Karpas-422 (cell line): ENCODE measurements at regions not wholly inside any gene's neighbourhood (a gene's known extent, or its start where the extent isn't known, plus 50 kb on each side); places are given as distances from the start of the nearest gene placed in this dataset.

Experiments
- DNase-seq: peaks from one replicate; pipeline ENCODE4 v3.0.0-alpha.2; 2015
- H2AFZ ChIP-seq: fragments of 200-600 bp; sonication (generic); 2 replicates; pipeline ENCODE4 v1.6.1; 2014; ENCODE audit warnings: antibody characterized with exemption, low read length, mixed read lengths
- H3K27ac ChIP-seq: fragments of 200-600 bp; sonication (generic); 2 replicates; pipeline ENCODE4 v1.5.1; 2014; ENCODE audit warnings: mild to moderate bottlenecking, low read length, moderate library complexity
- H3K27me3 ChIP-seq: fragments of 200-600 bp; sonication (generic); 2 replicates; pipeline ENCODE4 v1.6.1; 2014; ENCODE audit warnings: low read length, mixed read lengths
- H3K36me3 ChIP-seq: fragments of 200-600 bp; sonication (generic); 2 replicates; pipeline ENCODE4 v1.6.1; 2014; ENCODE audit warnings: low read length, mixed read lengths; ENCODE audit not compliant: insufficient read depth
- H3K4me1 ChIP-seq: fragments of 200-600 bp; sonication (generic); 2 replicates; pipeline ENCODE4 v1.6.1; 2014; ENCODE audit warnings: mild to moderate bottlenecking, low read length, mixed read lengths
- H3K4me2 ChIP-seq: fragments of 200-600 bp; sonication (generic); 2 replicates; pipeline ENCODE4 v1.6.1; 2014; ENCODE audit warnings: low read length, low read depth, mild to moderate bottlenecking; ENCODE audit not compliant: poor library complexity, severe bottlenecking
- H3K4me3 ChIP-seq: fragments of 200-600 bp; sonication (generic); 2 replicates; pipeline ENCODE4 v1.5.1; 2014; ENCODE audit warnings: mild to moderate bottlenecking, antibody characterized with exemption, low read length, mixed read lengths
- H3K79me2 ChIP-seq: fragments of 200-600 bp; sonication (generic); 2 replicates; pipeline ENCODE4 v1.6.1; 2014; ENCODE audit warnings: mild to moderate bottlenecking, low read length, mixed read lengths
- H3K9ac ChIP-seq: fragments of 200-600 bp; sonication (generic); 2 replicates; pipeline ENCODE4 v1.6.0; 2014; ENCODE audit warnings: low read length
- H3K9me2 ChIP-seq: fragments of 200-600 bp; sonication (generic), shearing (Covaris generic); replicated peaks from 2 replicates; pipeline ENCODE4 v1.6.0; 2014; ENCODE audit warnings: mild to moderate bottlenecking, low read length, moderate library complexity; ENCODE audit not compliant: insufficient read depth
- H3K9me3 ChIP-seq: fragments of 300-700, 200-600 bp; sonication (generic); 2 replicates; pipeline ENCODE4 v1.6.1; 2014; ENCODE audit warnings: low read length, mixed read lengths
- H4K20me1 ChIP-seq: fragments of 200-600 bp; sonication (generic); 2 replicates; pipeline ENCODE4 v1.6.1; 2014; ENCODE audit warnings: mild to moderate bottlenecking, antibody characterized with exemption, low read length, low read depth; ENCODE audit not compliant: insufficient read depth

GRCh38 chr7:156559001-156559400 is 81.6 kb upstream of the RNF32 start:
- Histone ChIP-seq H3K4me3 (no peak overlapping the region), H3K79me2 (no peaks in the 10 kb centered on the region), H2AFZ (no peak overlapping the region), H3K4me1 (no peaks in the 10 kb centered on the region), H3K36me3 (no peaks in the 10 kb centered on the region), H3K27ac (no peak overlapping the region), H3K4me2 (no peak overlapping the region), H3K9me2 (no peaks in the 10 kb centered on the region), H3K9me3 (no peaks in the 10 kb centered on the region), H3K27me3 (no peaks in the 10 kb centered on the region), H4K20me1 (no peaks in the 10 kb centered on the region), H3K9ac (no peak overlapping the region)
- DNase-seq, result no peak

GRCh38 chr7:156558198-156558597 is 82.4 kb upstream of the RNF32 start:
- no peaks in the 10 kb centered on the region for H3K79me2 ChIP-seq
- H2AFZ ChIP-seq, result no peak overlapping the region
- H3K4me1 ChIP-seq, result no peaks in the 10 kb centered on the region
- no peak overlapping the region for H3K27ac ChIP-seq
- H3K9ac ChIP-seq, result no peak overlapping the region
- no peak overlapping the region for H3K4me2 ChIP-seq
- no peak overlapping the region for H3K4me3 ChIP-seq
- no peaks in the 10 kb centered on the region for H3K9me2 ChIP-seq
- no peaks in the 10 kb centered on the region for H4K20me1 ChIP-seq
- H3K9me3 ChIP-seq, result no peaks in the 10 kb centered on the region
- no peaks in the 10 kb centered on the region for H3K36me3 ChIP-seq
- no peaks in the 10 kb centered on the region for H3K27me3 ChIP-seq
- no peak for DNase-seq

DNA sequence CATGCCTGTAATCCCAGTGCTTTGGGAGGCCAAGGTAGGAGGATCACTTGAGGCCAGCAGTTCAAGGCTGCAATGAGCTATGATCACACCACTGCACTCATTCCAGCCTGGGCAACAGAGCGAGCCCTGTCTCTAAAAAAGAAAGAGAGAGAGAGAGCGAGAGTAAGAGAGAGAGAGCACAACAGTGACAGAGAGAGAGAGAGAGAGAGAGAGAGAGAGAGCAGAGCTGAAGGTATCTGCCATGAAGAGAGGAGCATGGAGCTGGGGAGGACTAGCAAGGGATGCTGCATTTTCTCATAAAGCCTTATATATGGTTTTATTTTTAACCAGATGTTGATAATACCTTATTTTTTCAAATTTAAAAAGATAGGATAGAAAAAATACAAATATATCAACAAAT is 84.5 kb upstream of the RNF32 start:
- no peaks in the 10 kb centered on the region for H3K27me3 ChIP-seq
- H4K20me1 ChIP-seq, result no peaks in the 10 kb centered on the region
- no peak overlapping the region for H3K4me2 ChIP-seq
- no peaks in the 10 kb centered on the region for H3K79me2 ChIP-seq
- H3K4me3 ChIP-seq, result no peak overlapping the region
- no peak overlapping the region for H3K9ac ChIP-seq
- H3K27ac ChIP-seq, result no peak overlapping the region
- no peak overlapping the region for H2AFZ ChIP-seq
- H3K9me2 ChIP-seq, result no peaks in the 10 kb centered on the region
- DNase-seq, result no peak
- no peaks in the 10 kb centered on the region for H3K4me1 ChIP-seq
- no peaks in the 10 kb centered on the region for H3K9me3 ChIP-seq
- no peaks in the 10 kb centered on the region for H3K36me3 ChIP-seq

- H3K4me1 ChIP-seq, result no peaks in the 10 kb centered on the region
- H4K20me1 ChIP-seq, result no peaks in the 10 kb centered on the region
- H3K9me2 ChIP-seq, result no peaks in the 10 kb centered on the region
- H3K9me3 ChIP-seq, result no peaks in the 10 kb centered on the region
- no peaks in the 10 kb centered on the region for H3K79me2 ChIP-seq
- no peak overlapping the region for H3K9ac ChIP-seq
- H3K27me3 ChIP-seq, result no peaks in the 10 kb centered on the region
- H3K27ac ChIP-seq, result no peak overlapping the region
- no peak for DNase-seq
- H3K4me2 ChIP-seq, result no peak overlapping the region
- no peak overlapping the region for H3K4me3 ChIP-seq
- no peak overlapping the region for H2AFZ ChIP-seq
- no peaks in the 10 kb centered on the region for H3K36me3 ChIP-seq
Observed at GRCh38 chr7:156554488-156554887, 86.1 kb upstream of the RNF32 start.

DNA sequence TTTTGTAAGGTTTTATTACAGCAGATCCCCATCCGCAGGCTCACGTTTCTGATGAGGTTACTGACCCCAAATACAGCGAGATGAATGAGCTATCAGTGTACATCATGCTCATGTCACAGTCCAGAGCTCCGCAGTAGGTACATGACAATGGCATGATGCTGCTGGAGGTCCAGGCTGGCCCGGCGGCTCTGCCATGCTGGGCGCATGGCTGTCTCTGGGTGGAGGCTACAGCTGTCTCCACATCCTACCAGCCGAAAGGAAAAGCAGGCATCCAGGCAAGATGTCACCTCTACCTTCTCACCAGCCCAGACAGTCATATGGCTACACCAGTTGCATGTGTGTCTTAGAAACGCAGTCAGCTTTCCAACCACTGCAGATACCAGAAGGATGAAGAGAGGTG is 90.9 kb upstream of the RNF32 start:
- no peak overlapping the region for H3K27ac ChIP-seq

DNA sequence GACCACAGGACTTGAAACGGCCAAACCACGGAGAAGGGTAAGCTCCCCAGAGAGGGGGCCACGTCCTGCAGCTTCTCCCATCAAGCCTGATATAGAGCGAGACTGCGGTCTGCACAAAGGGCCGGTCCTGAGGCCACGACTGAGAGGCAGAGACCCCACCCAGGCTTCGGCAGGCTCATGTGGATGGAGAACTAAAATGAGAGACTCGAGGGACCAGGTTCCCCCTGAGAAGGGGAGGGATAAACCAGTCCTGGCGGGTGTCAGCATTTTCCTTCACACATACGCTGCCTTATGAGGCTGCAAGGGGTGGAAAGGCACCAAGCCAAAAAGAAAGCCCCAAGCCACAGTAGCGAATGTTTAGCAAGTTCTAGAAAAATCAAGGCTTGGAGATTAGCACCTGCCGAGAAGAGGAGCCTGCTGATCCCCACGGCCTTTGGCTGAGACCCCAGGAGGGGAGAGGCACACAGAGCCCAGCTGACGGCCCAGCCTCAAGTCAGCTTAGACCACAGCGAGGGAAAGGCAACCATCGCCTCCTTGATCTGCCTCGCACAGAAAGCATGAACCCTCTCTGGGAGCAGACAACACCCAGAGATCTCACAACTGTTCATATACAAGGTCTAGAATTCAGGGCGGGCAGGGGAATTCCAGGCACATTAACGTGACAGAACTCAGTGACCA is 92.6 kb upstream of the RNF32 start:
- no peaks in the 10 kb centered on the region for H3K4me1 ChIP-seq
- no peaks in the 10 kb centered on the region for H3K36me3 ChIP-seq
- no peaks in the 10 kb centered on the region for H3K79me2 ChIP-seq
- H3K27me3 ChIP-seq, result no peaks in the 10 kb centered on the region
- H3K9ac ChIP-seq, result no peak overlapping the region
- no peak overlapping the region for H3K4me3 ChIP-seq
- no peaks in the 10 kb centered on the region for H3K9me3 ChIP-seq
- DNase-seq, result no peak
- H4K20me1 ChIP-seq, result no peaks in the 10 kb centered on the region
- no peak overlapping the region for H2AFZ ChIP-seq
- H3K27ac ChIP-seq, result no peak overlapping the region
- no peak overlapping the region for H3K4me2 ChIP-seq
- no peaks in the 10 kb centered on the region for H3K9me2 ChIP-seq

More for the DNA sequence above, 90.9 kb upstream of the RNF32 start:
- no peak overlapping the region for H3K4me2 ChIP-seq
- no peak for DNase-seq
- no peaks in the 10 kb centered on the region for H3K4me1 ChIP-seq
- no peaks in the 10 kb centered on the region for H3K36me3 ChIP-seq
- no peak overlapping the region for H3K4me3 ChIP-seq
- H3K9ac ChIP-seq, result no peak overlapping the region
- no peaks in the 10 kb centered on the region for H3K79me2 ChIP-seq
- H3K9me2 ChIP-seq, result no peaks in the 10 kb centered on the region
- H3K9me3 ChIP-seq, result no peaks in the 10 kb centered on the region
- H3K27me3 ChIP-seq, result no peaks in the 10 kb centered on the region
- H4K20me1 ChIP-seq, result no peaks in the 10 kb centered on the region
- no peak overlapping the region for H2AFZ ChIP-seq

- Histone ChIP-seq H2AFZ (no peak overlapping the region), H4K20me1 (no peaks in the 10 kb centered on the region), H3K4me2 (no peak overlapping the region), H3K9ac (no peak overlapping the region), H3K9me2 (no peaks in the 10 kb centered on the region), H3K27me3 (no peaks in the 10 kb centered on the region), H3K36me3 (no peaks in the 10 kb centered on the region), H3K4me3 (no peak overlapping the region), H3K9me3 (no peaks in the 10 kb centered on the region), H3K79me2 (no peaks in the 10 kb centered on the region), H3K27ac (no peak overlapping the region), H3K4me1 (no peaks in the 10 kb centered on the region)
- no peak for DNase-seq
Observed at GRCh38 chr7:156545979-156546378, 94.6 kb upstream of the RNF32 start.

- H3K4me2 ChIP-seq, result no peak overlapping the region
- H3K4me3 ChIP-seq, result no peak overlapping the region
- no peaks in the 10 kb centered on the region for H4K20me1 ChIP-seq
- H2AFZ ChIP-seq, result no peak overlapping the region
- no peaks in the 10 kb centered on the region for H3K36me3 ChIP-seq
- H3K9me3 ChIP-seq, result no peaks in the 10 kb centered on the region
- H3K27ac ChIP-seq, result no peak overlapping the region
- H3K79me2 ChIP-seq, result no peaks in the 10 kb centered on the region
- no peaks in the 10 kb centered on the region for H3K27me3 ChIP-seq
- no peak for DNase-seq
- H3K9ac ChIP-seq, result no peak overlapping the region
- H3K4me1 ChIP-seq, result no peaks in the 10 kb centered on the region
- no peaks in the 10 kb centered on the region for H3K9me2 ChIP-seq
Observed at GRCh38 chr7:156544919-156545715, 95.5 kb upstream of the RNF32 start.
